Breast epithelium (tissue), 4 donors: ENCODE measurements at regions not wholly inside any gene's neighbourhood (a gene's known extent, or its start where the extent isn't known, plus 50 kb on each side); places are given as distances from the start of the nearest gene placed in this dataset.

ENCODE experiments used
- DNase-seq, 2 donors: peaks; one replicate each; pipeline ENCODE4 v3.0.0-alpha.2; 2019; ENCODE audit warnings: low spot score in 2 of 2
- H3K27ac ChIP-seq, 2 donors: fragments of 200-600 bp; sonication (generic) in 1 of 2; one replicate each; pipeline ENCODE4 v1.5.1; 2016 to 2019; ENCODE audit warnings: mild to moderate bottlenecking in 1 of 2
- H3K27me3 ChIP-seq, 2 donors: fragments of 200-600 bp; sonication (generic) in 1 of 2; one replicate each; pipeline versions ENCODE4 v1.5.1 to v1.6.0; 2017 to 2019; ENCODE audit warnings: control low read depth in 1 of 2, mild to moderate bottlenecking in 1 of 2
- H3K36me3 ChIP-seq: fragments of 200-600 bp; one replicate; pipeline ENCODE4 v1.5.1; 2019
- H3K4me1 ChIP-seq, 2 donors: fragments of 200-600 bp; sonication (generic); one replicate each; pipeline ENCODE4 v1.5.1; 2016 to 2019; ENCODE audit warnings: control low read depth in 1 of 2
- H3K4me3 ChIP-seq, 3 donors: fragments of 200-600 bp; sonication (generic); 1 replicate in 2 of 3; 2 replicates in 1 of 3; pipeline ENCODE4 v1.5.1; 2016 to 2019; ENCODE audit warnings: mild to moderate bottlenecking in 3 of 3, moderate library complexity in 2 of 3
- H3K9me3 ChIP-seq, 2 donors: fragments of 200-600 bp; sonication (generic) in 1 of 2; one replicate each; pipeline ENCODE4 v1.5.1; 2016 to 2019; ENCODE audit warnings: control low read depth in 1 of 2
- POLR2A ChIP-seq: fragments of 450-650 bp; IDR thresholded peaks from one replicate; pipeline ENCODE4 v1.6.1; 2016; ENCODE audit warnings: antibody characterized with exemption, mild to moderate bottlenecking, moderate library complexity
- POLR2AphosphoS5 ChIP-seq, 3 donors: sonication (generic); formaldehyde crosslinking; IDR thresholded peaks; one replicate each; pipeline ENCODE4 v1.6.1; 2017; ENCODE audit warnings: antibody characterized with exemption in 3 of 3
- intact Hi-C: fragments of 100-400 bp; cut with DNase I; formaldehyde crosslinking; loops from one replicate; pipeline ENCODE4 v1.15.1; 2023; ENCODE audit warnings: low total_unique reads
- TF ChIP-seq, protein P1 (sequence below), 3 donors: fragments of 450-650 bp; IDR thresholded peaks; one replicate each; pipeline ENCODE4 v1.5.1; 2016 to 2017; ENCODE audit warnings: antibody characterized with exemption in 3 of 3, mild to moderate bottlenecking in 3 of 3, moderate library complexity in 3 of 3

GRCh38 chr9:22916148-22916547 is 469.5 kb downstream of the DMRTA1 start:
- no peak for DNase-seq
- Histone ChIP-seq H3K27me3 (no peaks in the 10 kb centered on the region), H3K36me3 (no peaks in the 10 kb centered on the region), H3K4me1 (no peaks in the 10 kb centered on the region), H3K27ac (no peak overlapping the region), H3K9me3 (no peaks in the 10 kb centered on the region), H3K4me3 (no peak overlapping the region)
- TF ChIP-seq, protein P1, sequence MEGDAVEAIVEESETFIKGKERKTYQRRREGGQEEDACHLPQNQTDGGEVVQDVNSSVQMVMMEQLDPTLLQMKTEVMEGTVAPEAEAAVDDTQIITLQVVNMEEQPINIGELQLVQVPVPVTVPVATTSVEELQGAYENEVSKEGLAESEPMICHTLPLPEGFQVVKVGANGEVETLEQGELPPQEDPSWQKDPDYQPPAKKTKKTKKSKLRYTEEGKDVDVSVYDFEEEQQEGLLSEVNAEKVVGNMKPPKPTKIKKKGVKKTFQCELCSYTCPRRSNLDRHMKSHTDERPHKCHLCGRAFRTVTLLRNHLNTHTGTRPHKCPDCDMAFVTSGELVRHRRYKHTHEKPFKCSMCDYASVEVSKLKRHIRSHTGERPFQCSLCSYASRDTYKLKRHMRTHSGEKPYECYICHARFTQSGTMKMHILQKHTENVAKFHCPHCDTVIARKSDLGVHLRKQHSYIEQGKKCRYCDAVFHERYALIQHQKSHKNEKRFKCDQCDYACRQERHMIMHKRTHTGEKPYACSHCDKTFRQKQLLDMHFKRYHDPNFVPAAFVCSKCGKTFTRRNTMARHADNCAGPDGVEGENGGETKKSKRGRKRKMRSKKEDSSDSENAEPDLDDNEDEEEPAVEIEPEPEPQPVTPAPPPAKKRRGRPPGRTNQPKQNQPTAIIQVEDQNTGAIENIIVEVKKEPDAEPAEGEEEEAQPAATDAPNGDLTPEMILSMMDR (IDR thresholded peaks at IDR 0.05) = no peak
- TF ChIP-seq POLR2A (no peak), POLR2AphosphoS5 (IDR thresholded peaks at IDR 0.05) (no peak)
- intact Hi-C loops = no loop called here

DNA sequence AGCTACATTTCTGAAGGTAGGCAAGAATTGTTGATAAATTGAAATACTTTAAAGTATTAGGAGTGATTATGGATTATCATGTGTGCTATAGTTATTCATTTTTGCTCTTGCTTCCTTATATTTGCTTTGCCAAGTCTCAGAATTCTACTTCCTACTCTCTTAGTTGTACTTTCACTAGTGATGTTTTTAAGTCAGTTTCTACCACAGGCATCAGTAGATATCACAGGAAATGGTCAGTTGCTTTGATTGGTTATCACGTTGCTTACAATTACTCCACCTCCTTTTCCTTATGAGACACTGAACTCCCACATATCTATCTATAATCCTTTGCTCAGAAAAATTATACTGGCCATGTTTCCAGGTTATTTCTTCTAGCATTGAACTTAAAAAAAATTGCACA is 472.8 kb downstream of the DMRTA1 start:
- intact Hi-C loops = no loop called here
- H3K9me3 ChIP-seq = no peaks in the 10 kb centered on the region
- H3K27me3 ChIP-seq = no peaks in the 10 kb centered on the region
- no peak overlapping the region for H3K27ac ChIP-seq
- TF ChIP-seq POLR2A = no peak
- TF ChIP-seq, protein P1 (IDR thresholded peaks at IDR 0.05) = no peak
- no peaks in the 10 kb centered on the region for H3K4me1 ChIP-seq
- no peak for DNase-seq
- no peaks in the 10 kb centered on the region for H3K36me3 ChIP-seq
- H3K4me3 ChIP-seq = no peak overlapping the region

DNA sequence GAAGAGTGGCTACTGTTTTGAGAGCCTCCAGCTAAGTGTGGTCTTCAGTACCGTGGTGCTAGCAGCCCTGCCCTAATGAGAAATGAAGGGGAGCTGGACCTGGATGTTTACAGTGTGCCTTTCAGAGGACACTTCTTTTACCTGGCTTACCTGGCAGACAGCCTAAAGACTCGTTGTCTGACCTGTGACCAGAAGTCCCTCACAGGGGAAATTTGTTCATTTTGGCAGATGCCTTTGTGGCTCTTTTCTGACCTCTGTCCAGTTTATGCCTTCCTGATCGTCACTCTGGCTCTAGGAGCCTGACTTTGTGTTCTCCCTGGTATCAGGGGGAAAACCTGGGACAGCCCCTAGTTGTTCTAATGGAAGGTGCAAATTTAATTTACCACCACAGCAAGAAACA is 475.1 kb downstream of the DMRTA1 start:
- DNase-seq = no peak
- TF ChIP-seq POLR2AphosphoS5 (IDR thresholded peaks at IDR 0.05) (no peak), POLR2A (no peak)
- TF ChIP-seq, protein P1 (IDR thresholded peaks at IDR 0.05) = no peak
- no peaks in the 10 kb centered on the region for H3K4me1 ChIP-seq
- H3K36me3 ChIP-seq = no peaks in the 10 kb centered on the region
- H3K27me3 ChIP-seq = no peaks in the 10 kb centered on the region
- H3K27ac ChIP-seq = no peak overlapping the region
- intact Hi-C loops = no loop called here
- H3K4me3 ChIP-seq = no peak overlapping the region
- H3K9me3 ChIP-seq = no peaks in the 10 kb centered on the region

- Histone ChIP-seq H3K36me3 (no peaks in the 10 kb centered on the region), H3K4me3 (no peak overlapping the region), H3K4me1 (no peaks in the 10 kb centered on the region), H3K27me3 (no peaks in the 10 kb centered on the region), H3K27ac (no peak overlapping the region), H3K9me3 (no peaks in the 10 kb centered on the region)
- no peak for TF ChIP-seq POLR2A
- TF ChIP-seq, protein P1 (IDR thresholded peaks at IDR 0.05) = no peak
- no peak for TF ChIP-seq POLR2AphosphoS5 (IDR thresholded peaks at IDR 0.05)
- no peak for DNase-seq
- intact Hi-C loops = no loop called here
Observed at GRCh38 chr9:22922222-22922621, 475.6 kb downstream of the DMRTA1 start.

DNA sequence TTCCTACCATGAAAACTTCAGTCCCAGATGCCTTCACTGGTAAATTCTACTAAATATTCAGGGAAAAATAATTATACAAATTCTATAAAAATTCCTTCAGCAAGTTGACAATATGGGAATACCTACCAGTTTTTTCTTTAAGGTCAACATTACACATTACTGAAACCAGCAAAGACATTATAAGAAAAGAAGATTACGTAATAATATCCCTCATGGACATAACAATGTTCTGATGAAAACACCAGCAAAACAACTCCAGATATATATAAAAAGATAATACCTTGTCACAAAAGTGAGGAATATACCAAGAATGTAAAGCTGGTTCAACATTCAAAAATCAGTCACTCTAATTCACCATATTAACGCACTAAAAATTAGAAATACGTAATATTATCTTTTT is 507.9 kb downstream of the DMRTA1 start:
- H3K27ac ChIP-seq = no peak overlapping the region
- TF ChIP-seq, protein P1 (IDR thresholded peaks at IDR 0.05) = no peak
- TF ChIP-seq POLR2AphosphoS5 (IDR thresholded peaks at IDR 0.05) (no peak), POLR2A (no peak)
- DNase-seq = no peak
- H3K27me3 ChIP-seq = no peaks in the 10 kb centered on the region
- H3K4me3 ChIP-seq = no peak overlapping the region
- no peaks in the 10 kb centered on the region for H3K4me1 ChIP-seq
- no peaks in the 10 kb centered on the region for H3K36me3 ChIP-seq
- intact Hi-C loops = no loop called here
- H3K9me3 ChIP-seq = no peaks in the 10 kb centered on the region
